ENCODE measurements at regions not wholly inside any gene's neighbourhood (a gene's known extent, or its start where the extent isn't known, plus 50 kb on each side); places are given as distances from the start of the nearest gene placed in this dataset.

DNA sequence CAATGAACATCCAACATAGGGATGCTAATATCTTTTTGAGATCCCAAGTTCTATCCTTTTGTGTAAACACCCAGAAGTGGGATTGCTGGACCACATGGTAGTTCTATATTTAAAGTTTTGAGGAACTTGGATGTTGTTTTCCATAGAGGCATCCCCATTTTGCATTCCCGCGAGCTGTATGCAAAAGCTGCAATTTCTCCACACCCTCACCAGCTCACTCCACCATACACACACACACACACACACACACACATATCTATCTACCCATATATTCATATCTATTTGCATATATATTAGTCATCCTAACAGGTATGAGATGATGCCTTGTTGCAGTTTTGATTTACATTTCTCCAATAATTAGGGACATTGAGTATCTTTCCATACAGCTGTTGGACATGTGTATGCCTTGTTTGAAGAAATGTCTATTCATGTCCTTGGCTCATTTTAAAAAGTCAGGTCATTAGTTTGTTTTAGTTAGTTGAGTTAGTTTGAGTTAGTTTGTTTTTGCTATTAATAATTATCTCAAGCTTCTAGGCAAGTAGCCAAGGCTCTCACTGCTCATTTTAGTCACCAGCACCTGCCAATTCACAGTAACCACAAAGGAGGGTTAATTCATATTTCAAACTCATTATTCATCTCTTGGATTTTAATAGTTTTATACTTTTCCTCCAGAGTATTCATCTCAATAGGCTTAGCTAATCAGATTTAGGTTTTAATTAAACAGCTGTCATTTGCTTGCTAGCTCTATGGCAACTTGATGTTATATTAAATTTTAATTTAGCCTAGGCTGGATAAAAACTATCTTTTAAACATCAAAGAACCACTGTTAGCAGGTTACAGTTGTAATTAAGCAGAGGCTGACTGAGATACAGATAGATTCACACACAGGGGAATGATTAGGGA lies 1435.9 kb upstream of the TMEM132C start:
- no peak overlapping the region for H3K4me3 ChIP-seq (replicated peaks; ENCODE audit: low read depth, low read length)
- TF ChIP-seq, protein P1, sequence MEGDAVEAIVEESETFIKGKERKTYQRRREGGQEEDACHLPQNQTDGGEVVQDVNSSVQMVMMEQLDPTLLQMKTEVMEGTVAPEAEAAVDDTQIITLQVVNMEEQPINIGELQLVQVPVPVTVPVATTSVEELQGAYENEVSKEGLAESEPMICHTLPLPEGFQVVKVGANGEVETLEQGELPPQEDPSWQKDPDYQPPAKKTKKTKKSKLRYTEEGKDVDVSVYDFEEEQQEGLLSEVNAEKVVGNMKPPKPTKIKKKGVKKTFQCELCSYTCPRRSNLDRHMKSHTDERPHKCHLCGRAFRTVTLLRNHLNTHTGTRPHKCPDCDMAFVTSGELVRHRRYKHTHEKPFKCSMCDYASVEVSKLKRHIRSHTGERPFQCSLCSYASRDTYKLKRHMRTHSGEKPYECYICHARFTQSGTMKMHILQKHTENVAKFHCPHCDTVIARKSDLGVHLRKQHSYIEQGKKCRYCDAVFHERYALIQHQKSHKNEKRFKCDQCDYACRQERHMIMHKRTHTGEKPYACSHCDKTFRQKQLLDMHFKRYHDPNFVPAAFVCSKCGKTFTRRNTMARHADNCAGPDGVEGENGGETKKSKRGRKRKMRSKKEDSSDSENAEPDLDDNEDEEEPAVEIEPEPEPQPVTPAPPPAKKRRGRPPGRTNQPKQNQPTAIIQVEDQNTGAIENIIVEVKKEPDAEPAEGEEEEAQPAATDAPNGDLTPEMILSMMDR (IDR thresholded peaks at IDR 0.05; ENCODE audit: low read depth, low read length, missing control alignments): no peak
- no peak for DNase-seq (ENCODE audit: extremely low read depth, low read depth)

DNA sequence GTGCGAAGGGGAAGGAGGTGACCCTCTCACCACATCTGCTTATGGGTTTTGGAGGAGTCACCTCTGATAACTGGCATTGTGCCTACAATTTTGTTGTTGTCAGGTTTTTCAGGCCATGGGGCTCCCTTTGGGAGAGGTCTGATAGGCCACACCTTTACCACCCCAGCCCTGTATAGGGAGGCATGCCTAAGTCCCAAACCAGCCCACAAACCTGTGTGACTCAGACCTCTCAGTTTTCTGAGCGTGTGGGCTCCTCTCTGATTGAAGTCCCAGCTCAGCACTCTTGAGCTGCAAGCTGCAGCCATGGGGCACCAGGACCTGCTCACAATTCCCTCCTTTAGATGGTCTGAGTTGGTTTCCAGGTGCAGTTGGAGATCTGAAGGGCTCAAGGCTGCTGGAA lies 1429.3 kb upstream of the TMEM132C start:
- TF ChIP-seq, protein P1 (IDR thresholded peaks at IDR 0.05; ENCODE audit: low read depth, low read length, missing control alignments): no peak
- no peak for DNase-seq (ENCODE audit: extremely low read depth, low read depth)
- no peak overlapping the region for H3K4me3 ChIP-seq (replicated peaks; ENCODE audit: low read depth, low read length)

DNA sequence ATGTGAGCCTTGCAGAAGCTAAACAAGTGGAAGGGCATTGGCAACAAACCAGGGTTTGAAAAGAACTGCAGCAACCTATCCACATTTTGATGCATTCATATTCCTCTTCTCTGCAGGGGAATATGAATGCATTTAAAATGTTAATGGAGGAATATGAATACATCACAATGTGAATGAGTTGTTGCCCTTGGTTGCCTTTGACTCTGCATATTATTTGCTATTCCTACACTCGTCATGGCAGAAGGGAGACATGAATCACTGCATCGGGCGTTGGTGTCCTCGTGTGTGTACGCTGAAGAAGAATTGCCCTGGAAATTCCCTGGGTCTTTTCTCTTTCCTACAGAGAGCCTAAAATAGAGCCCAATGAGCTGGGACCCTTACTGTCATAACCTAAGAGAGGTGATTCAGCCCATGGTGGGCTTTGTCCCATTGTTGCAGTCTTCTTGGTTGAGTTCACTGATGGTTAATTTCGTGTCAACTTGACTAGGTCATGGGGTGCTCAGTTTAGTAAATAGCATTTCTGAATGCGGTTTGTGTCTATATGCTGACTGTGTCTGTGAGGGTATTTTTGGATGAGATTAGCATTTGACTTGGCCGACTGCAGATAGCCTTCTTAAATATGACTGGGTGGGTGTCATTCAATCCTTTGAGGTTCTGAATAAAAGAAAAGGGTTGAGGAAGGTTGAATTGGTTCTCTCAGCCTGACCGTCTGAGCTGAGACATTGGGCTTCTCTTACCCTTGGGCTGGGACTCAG lies 1422.9 kb upstream of the TMEM132C start:
- no peak for DNase-seq (ENCODE audit: extremely low read depth, low read depth)
- H3K4me3 ChIP-seq (replicated peaks; ENCODE audit: low read depth, low read length): no peak overlapping the region
- TF ChIP-seq, protein P1 (IDR thresholded peaks at IDR 0.05; ENCODE audit: low read depth, low read length, missing control alignments): no peak

DNA sequence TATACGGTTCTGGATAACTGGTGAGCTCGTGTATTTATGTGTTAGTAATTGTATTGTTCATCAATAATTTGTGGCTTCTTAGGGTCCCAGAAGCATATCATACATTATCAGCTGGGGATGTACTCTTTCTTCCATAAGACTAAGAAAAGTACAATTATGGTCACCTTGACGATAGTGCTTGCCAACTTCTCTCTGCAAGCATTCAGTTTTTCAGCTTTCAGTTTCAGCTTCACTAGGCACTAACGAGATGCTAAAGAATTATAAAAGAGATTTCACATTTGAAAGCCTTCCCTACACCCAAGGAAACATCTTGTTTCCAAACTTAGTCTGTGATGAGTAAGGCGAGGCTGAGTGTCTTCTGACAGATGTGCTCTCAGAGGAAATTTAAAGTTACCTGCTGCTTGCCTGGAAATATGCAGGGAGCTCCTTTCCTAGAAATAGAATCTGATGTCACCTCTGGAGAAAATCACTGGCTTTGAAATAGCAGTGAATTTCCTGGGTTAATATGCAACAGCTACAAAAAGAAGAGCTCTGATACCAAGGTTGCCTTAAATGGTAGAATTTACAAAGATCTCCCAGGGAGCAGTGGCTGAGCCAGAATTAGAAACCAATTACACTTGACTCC lies 1419.9 kb upstream of the TMEM132C start:
- DNase-seq (ENCODE audit: extremely low read depth, low read depth): no peak
- no peak overlapping the region for H3K4me3 ChIP-seq (replicated peaks; ENCODE audit: low read depth, low read length)
- TF ChIP-seq, protein P1 (IDR thresholded peaks at IDR 0.05; ENCODE audit: low read depth, low read length, missing control alignments): no peak

DNA sequence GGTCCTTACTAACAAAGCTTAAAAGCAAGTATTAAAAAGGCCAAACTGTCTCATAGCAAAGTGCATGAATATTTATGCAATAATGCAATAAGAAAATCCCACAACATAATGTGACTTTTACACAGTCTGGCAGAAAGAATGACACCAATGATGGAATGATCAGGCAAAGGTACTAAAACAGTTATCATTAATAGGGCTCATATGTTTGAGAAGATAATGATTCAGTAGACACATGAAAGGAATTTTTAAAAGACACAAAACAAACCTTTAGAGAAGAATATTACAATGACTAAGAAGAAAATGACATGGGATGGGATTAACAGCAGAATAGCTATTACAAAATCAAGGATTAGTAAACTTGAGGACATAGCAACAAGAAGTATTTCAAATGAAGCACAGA lies 1411.2 kb upstream of the TMEM132C start:
- no peak for DNase-seq (ENCODE audit: extremely low read depth, low read depth)
- no peak overlapping the region for H3K4me3 ChIP-seq (replicated peaks; ENCODE audit: low read depth, low read length)
- TF ChIP-seq, protein P1 (IDR thresholded peaks at IDR 0.05; ENCODE audit: low read depth, low read length, missing control alignments): no peak

DNA sequence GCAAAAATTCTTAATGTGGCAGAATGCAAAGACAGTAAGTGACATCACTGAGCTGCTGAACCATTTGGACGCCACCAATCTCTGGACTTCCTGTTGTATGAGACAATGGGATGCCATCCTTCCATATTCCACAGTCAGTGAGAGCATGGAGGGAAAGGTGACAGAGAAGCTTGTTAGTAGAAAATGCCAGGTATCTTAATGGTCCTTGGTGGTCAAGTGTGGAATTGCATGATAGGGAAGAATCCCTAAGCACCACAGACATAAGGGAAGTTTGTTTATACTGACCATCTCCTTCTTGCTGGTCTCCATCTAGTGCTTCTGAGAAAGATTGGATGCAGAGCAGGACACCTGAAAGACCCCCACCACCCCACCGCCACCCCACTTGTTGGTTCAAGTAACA lies 1410.0 kb upstream of the TMEM132C start:
- no peak for DNase-seq (ENCODE audit: extremely low read depth, low read depth)
- TF ChIP-seq, protein P1 (IDR thresholded peaks at IDR 0.05; ENCODE audit: low read depth, low read length, missing control alignments): no peak
- H3K4me3 ChIP-seq (replicated peaks; ENCODE audit: low read depth, low read length): no peak overlapping the region
